ENCODE measurements at regions not wholly inside any gene's neighbourhood (a gene's known extent, or its start where the extent isn't known, plus 50 kb on each side); places are given as distances from the start of the nearest gene placed in this dataset.
"Not testable (repeated sequence)": the region's sequence is repeated elsewhere in the genome, so short reads cannot be mapped to it uniquely, and the experiment has no call there.

- H3K36me3 Mint-ChIP-seq: no peaks in the 10 kb centered on the region
- no peak overlapping the region for H3K27ac Mint-ChIP-seq
- no peak overlapping the region for H3K4me3 Mint-ChIP-seq
- no peaks in the 10 kb centered on the region for H3K9me3 Mint-ChIP-seq
- H3K4me1 Mint-ChIP-seq: no peaks in the 10 kb centered on the region
- peaks cover 7% of the 10 kb centered on the region for H3K27me3 Mint-ChIP-seq
Observed at GRCh38 chr6:72457738-72458137, 164.1 kb upstream of the KCNQ5 start.

- no peak overlapping the region for H3K27ac Mint-ChIP-seq
- no peaks in the 10 kb centered on the region for H3K4me1 Mint-ChIP-seq
- no peaks in the 10 kb centered on the region for H3K36me3 Mint-ChIP-seq
- no peak overlapping the region for H3K4me3 Mint-ChIP-seq
- H3K9me3 Mint-ChIP-seq: no peaks in the 10 kb centered on the region
- H3K27me3 Mint-ChIP-seq: peaks cover 8% of the 10 kb centered on the region
Observed at GRCh38 chr6:72458521-72458920, 163.3 kb upstream of the KCNQ5 start.

GRCh38 chr6:72461144-72461543, 160.7 kb upstream of the KCNQ5 start:
- Mint-ChIP-seq H3K9me3 (no peaks in the 10 kb centered on the region), H3K36me3 (no peaks in the 10 kb centered on the region), H3K27ac (no peak overlapping the region), H3K4me3 (no peak overlapping the region), H3K4me1 (no peaks in the 10 kb centered on the region), H3K27me3 (peaks cover 13% of the 10 kb centered on the region)

GRCh38 chr6:72464246-72464645, 157.6 kb upstream of the KCNQ5 start:
- H3K36me3 Mint-ChIP-seq: no peaks in the 10 kb centered on the region
- no peaks in the 10 kb centered on the region for H3K9me3 Mint-ChIP-seq
- H3K4me1 Mint-ChIP-seq: no peaks in the 10 kb centered on the region
- no peak overlapping the region for H3K27ac Mint-ChIP-seq
- H3K4me3 Mint-ChIP-seq: no peak overlapping the region
- peaks cover 15% of the 10 kb centered on the region for H3K27me3 Mint-ChIP-seq

- Mint-ChIP-seq H3K9me3 (no peaks in the 10 kb centered on the region), H3K4me1 (no peaks in the 10 kb centered on the region), H3K36me3 (no peaks in the 10 kb centered on the region), H3K4me3 (no peak overlapping the region), H3K27ac (no peak overlapping the region), H3K27me3 (peaks cover 15% of the 10 kb centered on the region)
Observed at GRCh38 chr6:72464791-72465691, 156.8 kb upstream of the KCNQ5 start.

- H3K27ac Mint-ChIP-seq: no peak overlapping the region
- no peak overlapping the region for H3K4me3 Mint-ChIP-seq
- no peaks in the 10 kb centered on the region for H3K4me1 Mint-ChIP-seq
- peaks cover 11% of the 10 kb centered on the region for H3K27me3 Mint-ChIP-seq
- H3K9me3 Mint-ChIP-seq: no peaks in the 10 kb centered on the region
- no peaks in the 10 kb centered on the region for H3K36me3 Mint-ChIP-seq
Observed at GRCh38 chr6:72466471-72466870, 155.4 kb upstream of the KCNQ5 start.

- Mint-ChIP-seq H3K36me3 (no peaks in the 10 kb centered on the region), H3K4me3 (no peak overlapping the region), H3K27me3 (peaks cover 11% of the 10 kb centered on the region), H3K27ac (no peak overlapping the region), H3K9me3 (no peaks in the 10 kb centered on the region), H3K4me1 (no peaks in the 10 kb centered on the region)
Observed at GRCh38 chr6:72466971-72467566, 154.8 kb upstream of the KCNQ5 start.

- not testable (repeated sequence) for H3K27ac Mint-ChIP-seq, H3K36me3 Mint-ChIP-seq, H3K4me1 Mint-ChIP-seq, H3K4me3 Mint-ChIP-seq, H3K27me3 Mint-ChIP-seq, H3K9me3 Mint-ChIP-seq
Observed at GRCh38 chr6:72469406-72469983, 152.4 kb upstream of the KCNQ5 start.

- H3K27me3 Mint-ChIP-seq: no peaks in the 10 kb centered on the region
- no peaks in the 10 kb centered on the region for H3K4me1 Mint-ChIP-seq
- H3K9me3 Mint-ChIP-seq: no peaks in the 10 kb centered on the region
- H3K4me3 Mint-ChIP-seq: no peak overlapping the region
- H3K27ac Mint-ChIP-seq: no peak overlapping the region
- no peaks in the 10 kb centered on the region for H3K36me3 Mint-ChIP-seq
Observed at GRCh38 chr6:72476051-72476450, 145.8 kb upstream of the KCNQ5 start.

GRCh38 chr6:72476646-72477045, 145.2 kb upstream of the KCNQ5 start:
- no peaks in the 10 kb centered on the region for H3K36me3 Mint-ChIP-seq
- no peaks in the 10 kb centered on the region for H3K4me1 Mint-ChIP-seq
- peaks cover 3% of the 10 kb centered on the region for H3K27me3 Mint-ChIP-seq
- no peak overlapping the region for H3K27ac Mint-ChIP-seq
- no peak overlapping the region for H3K4me3 Mint-ChIP-seq
- no peaks in the 10 kb centered on the region for H3K9me3 Mint-ChIP-seq

GRCh38 chr6:72495441-72495840, 126.4 kb upstream of the KCNQ5 start:
- Mint-ChIP-seq H3K36me3 (no peaks in the 10 kb centered on the region), H3K27ac (no peak overlapping the region), H3K4me1 (no peaks in the 10 kb centered on the region), H3K27me3 (peaks cover 5% of the 10 kb centered on the region), H3K9me3 (no peaks in the 10 kb centered on the region), H3K4me3 (no peak overlapping the region)

- no peak overlapping the region for H3K4me3 Mint-ChIP-seq
- H3K36me3 Mint-ChIP-seq: no peaks in the 10 kb centered on the region
- no peaks in the 10 kb centered on the region for H3K4me1 Mint-ChIP-seq
- H3K27ac Mint-ChIP-seq: no peak overlapping the region
- peaks cover 5% of the 10 kb centered on the region for H3K27me3 Mint-ChIP-seq
- no peaks in the 10 kb centered on the region for H3K9me3 Mint-ChIP-seq
Observed at GRCh38 chr6:72497186-72497585, 124.7 kb upstream of the KCNQ5 start.

GRCh38 chr6:72500669-72501068, 121.2 kb upstream of the KCNQ5 start:
- Mint-ChIP-seq H3K4me3 (no peak overlapping the region), H3K36me3 (no peaks in the 10 kb centered on the region), H3K9me3 (no peaks in the 10 kb centered on the region), H3K27me3 (peaks cover 4% of the 10 kb centered on the region), H3K27ac (no peak overlapping the region), H3K4me1 (no peaks in the 10 kb centered on the region)

GRCh38 chr6:72504406-72504805, 117.5 kb upstream of the KCNQ5 start:
- no peaks in the 10 kb centered on the region for H3K9me3 Mint-ChIP-seq
- H3K27ac Mint-ChIP-seq: no peak overlapping the region
- peaks cover 4% of the 10 kb centered on the region for H3K27me3 Mint-ChIP-seq
- H3K36me3 Mint-ChIP-seq: no peaks in the 10 kb centered on the region
- H3K4me1 Mint-ChIP-seq: no peaks in the 10 kb centered on the region
- no peak overlapping the region for H3K4me3 Mint-ChIP-seq

- no peaks in the 10 kb centered on the region for H3K36me3 Mint-ChIP-seq
- H3K4me1 Mint-ChIP-seq: no peaks in the 10 kb centered on the region
- H3K9me3 Mint-ChIP-seq: no peaks in the 10 kb centered on the region
- no peak overlapping the region for H3K4me3 Mint-ChIP-seq
- H3K27me3 Mint-ChIP-seq: peaks cover 3% of the 10 kb centered on the region
- no peak overlapping the region for H3K27ac Mint-ChIP-seq
Observed at GRCh38 chr6:72505446-72505845, 116.4 kb upstream of the KCNQ5 start.

- peaks cover 3% of the 10 kb centered on the region for H3K27me3 Mint-ChIP-seq
- no peaks in the 10 kb centered on the region for H3K36me3 Mint-ChIP-seq
- no peaks in the 10 kb centered on the region for H3K4me1 Mint-ChIP-seq
- no peaks in the 10 kb centered on the region for H3K9me3 Mint-ChIP-seq
- no peak overlapping the region for H3K4me3 Mint-ChIP-seq
- no peak overlapping the region for H3K27ac Mint-ChIP-seq
Observed at GRCh38 chr6:72519871-72520270, 102.0 kb upstream of the KCNQ5 start.
